Stomach (tissue), 8 donors: ENCODE measurements at regions not wholly inside any gene's neighbourhood (a gene's known extent, or its start where the extent isn't known, plus 50 kb on each side); places are given as distances from the start of the nearest gene placed in this dataset.

Experiments
- DNase-seq, 2 donors: peaks; one replicate each; pipeline versions ENCODE4 v3.0.0 to v3.0.0-alpha.2; 2013 to 2019
- H3K27ac ChIP-seq, 5 donors: fragments of 200-600 bp in 4 of 5; sonication (generic) in 4 of 5; one replicate each; pipeline ENCODE4 v1.5.1; 2013 to 2019; ENCODE audit warnings: mild to moderate bottlenecking in 1 of 5, moderate library complexity in 1 of 5
- H3K27me3 ChIP-seq, 3 donors: fragments of 200-600 bp; sonication (generic); one replicate each; pipeline ENCODE4 v1.5.1; 2017 to 2019; ENCODE audit warnings: mixed run types in 1 of 3
- H3K36me3 ChIP-seq, 4 donors: fragments of 200-600 bp; sonication (generic); 1 replicate in 3 of 4; 2 replicates in 1 of 4; pipeline ENCODE4 v1.5.1; 2016 to 2019
- H3K4me1 ChIP-seq, 4 donors: fragments of 200-600 bp; sonication (generic); one replicate each; pipeline ENCODE4 v1.5.1; 2016 to 2019
- H3K4me3 ChIP-seq, 4 donors: fragments of 200-600 bp; sonication (generic) in 3 of 4; one replicate each; pipeline ENCODE4 v1.5.1; 2016 to 2019; ENCODE audit warnings: mild to moderate bottlenecking in 1 of 4
- H3K9me3 ChIP-seq, 4 donors: fragments of 200-600 bp; sonication (generic); one replicate each; pipeline ENCODE4 v1.5.1; 2016 to 2019
- EP300 ChIP-seq: sonication (generic); formaldehyde crosslinking; IDR thresholded peaks from one replicate; pipeline ENCODE4 v1.6.1; 2017; ENCODE audit warnings: antibody characterized with exemption
- POLR2A ChIP-seq, 4 donors: fragments of 450-650 bp; IDR thresholded peaks; one replicate each; pipeline ENCODE4 v1.6.1; 2016; ENCODE audit warnings: antibody characterized with exemption in 4 of 4, control low read depth in 2 of 4, mild to moderate bottlenecking in 1 of 4, moderate library complexity in 1 of 4
- POLR2AphosphoS5 ChIP-seq, 3 donors: sonication (generic); formaldehyde crosslinking; IDR thresholded peaks; one replicate each; pipeline ENCODE4 v1.6.1; 2016; ENCODE audit warnings: antibody characterized with exemption in 3 of 3
- WGBS, 5 donors: extraction: QIAGEN DNeasy Blood & Tissue Kit in 3 of 5; methylation state at CpG; one replicate each; pipeline versions ENCODE4 v1.1.5 to v1.1.7; 2013 to 2018; 5-methylcytosine and 5-hydroxymethylcytosine counted together
- intact Hi-C: fragments of 100-400 bp; cut with DNase I; formaldehyde crosslinking; loops from one replicate; pipeline ENCODE4 v1.15.1; 2023; ENCODE audit warnings: low total_unique reads
- TF ChIP-seq, protein P1 (sequence below), 7 experiments: fragments of 450-650 bp in 4 of 7; fragments of 200-600 bp in 3 of 7; sonication (generic) in 3 of 7; IDR thresholded peaks; one replicate each; pipeline ENCODE4 v1.5.1; 2016 to 2019; ENCODE audit warnings: antibody characterized with exemption in 7 of 7, control low read depth in 2 of 7, mild to moderate bottlenecking in 1 of 7
- donor health status: healthy with polysubstance abuse.
- donor health status: Bipolar disorder and iron deficiency.
- donor health status: healthy.

- Histone ChIP-seq H3K27ac (no peak overlapping the region), H3K9me3 (no peaks in the 10 kb centered on the region), H3K4me3 (no peak overlapping the region), H3K27me3 (no peaks in the 10 kb centered on the region), H3K4me1 (no peaks in the 10 kb centered on the region), H3K36me3 (no peaks in the 10 kb centered on the region)
- intact Hi-C loops: no loop called here
- no peak for DNase-seq
- no peak for TF ChIP-seq POLR2AphosphoS5 (IDR thresholded peaks at IDR 0.05)
- no peak for TF ChIP-seq POLR2A (IDR thresholded peaks at IDR 0.05)
- TF ChIP-seq, protein P1, sequence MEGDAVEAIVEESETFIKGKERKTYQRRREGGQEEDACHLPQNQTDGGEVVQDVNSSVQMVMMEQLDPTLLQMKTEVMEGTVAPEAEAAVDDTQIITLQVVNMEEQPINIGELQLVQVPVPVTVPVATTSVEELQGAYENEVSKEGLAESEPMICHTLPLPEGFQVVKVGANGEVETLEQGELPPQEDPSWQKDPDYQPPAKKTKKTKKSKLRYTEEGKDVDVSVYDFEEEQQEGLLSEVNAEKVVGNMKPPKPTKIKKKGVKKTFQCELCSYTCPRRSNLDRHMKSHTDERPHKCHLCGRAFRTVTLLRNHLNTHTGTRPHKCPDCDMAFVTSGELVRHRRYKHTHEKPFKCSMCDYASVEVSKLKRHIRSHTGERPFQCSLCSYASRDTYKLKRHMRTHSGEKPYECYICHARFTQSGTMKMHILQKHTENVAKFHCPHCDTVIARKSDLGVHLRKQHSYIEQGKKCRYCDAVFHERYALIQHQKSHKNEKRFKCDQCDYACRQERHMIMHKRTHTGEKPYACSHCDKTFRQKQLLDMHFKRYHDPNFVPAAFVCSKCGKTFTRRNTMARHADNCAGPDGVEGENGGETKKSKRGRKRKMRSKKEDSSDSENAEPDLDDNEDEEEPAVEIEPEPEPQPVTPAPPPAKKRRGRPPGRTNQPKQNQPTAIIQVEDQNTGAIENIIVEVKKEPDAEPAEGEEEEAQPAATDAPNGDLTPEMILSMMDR (IDR thresholded peaks at IDR 0.05): no peak
- TF ChIP-seq EP300: no peak
- WGBS, 5 donors: 88 to 98% (median 91%) methylated on average over 1 of the region's 1 CpG
These were observed 1690.7 kb upstream of the CDH9 start for GRCh38 chr5:28729067-28729466.

GRCh38 chr5:28726815-28727214, 1688.4 kb upstream of the CDH9 start:
- H3K27me3 ChIP-seq: no peaks in the 10 kb centered on the region
- TF ChIP-seq POLR2AphosphoS5 (IDR thresholded peaks at IDR 0.05) (no peak), POLR2A (IDR thresholded peaks at IDR 0.05) (no peak), EP300 (no peak)
- TF ChIP-seq, protein P1 (IDR thresholded peaks at IDR 0.05): no peak
- no peak for DNase-seq
- 75 to 90% (median 85%) methylated on average over 2 of the region's 2 CpGs for WGBS, 5 donors
- no peaks in the 10 kb centered on the region for H3K9me3 ChIP-seq
- no peak overlapping the region for H3K4me3 ChIP-seq
- H3K36me3 ChIP-seq: no peaks in the 10 kb centered on the region
- intact Hi-C loops: no loop called here
- H3K27ac ChIP-seq: no peak overlapping the region
- H3K4me1 ChIP-seq: no peaks in the 10 kb centered on the region

DNA sequence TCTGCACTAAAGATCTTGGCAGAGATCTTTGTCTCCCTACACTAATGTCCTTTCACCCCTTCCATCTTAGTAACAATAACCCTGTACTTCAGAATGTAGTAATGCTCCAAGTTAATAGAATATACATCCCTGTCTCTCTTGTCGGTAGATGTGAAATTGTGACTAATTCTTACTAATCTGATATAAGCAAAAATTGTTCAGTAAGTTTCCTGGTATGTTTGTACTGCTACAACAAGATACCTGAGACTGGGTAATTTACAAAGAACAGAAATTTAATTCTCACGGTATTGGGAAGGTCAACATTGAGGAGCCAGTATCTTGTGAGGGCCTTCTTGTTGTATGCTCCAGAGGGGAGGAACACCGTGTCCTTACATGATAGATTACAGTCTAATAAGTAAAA, 1686.6 kb upstream of the CDH9 start:
- TF ChIP-seq EP300: no peak
- TF ChIP-seq, protein P1 (IDR thresholded peaks at IDR 0.05): no peak
- TF ChIP-seq POLR2AphosphoS5 (IDR thresholded peaks at IDR 0.05): no peak
- TF ChIP-seq POLR2A (IDR thresholded peaks at IDR 0.05): no peak
- H3K4me1 ChIP-seq: no peaks in the 10 kb centered on the region
- 64 to 90% (median 87%) methylated on average over 3 of the region's 3 CpGs for WGBS, 5 donors
- intact Hi-C loops: no loop called here
- H3K9me3 ChIP-seq: no peaks in the 10 kb centered on the region
- H3K27me3 ChIP-seq: no peaks in the 10 kb centered on the region
- DNase-seq: no peak
- H3K4me3 ChIP-seq: no peak overlapping the region
- H3K36me3 ChIP-seq: no peaks in the 10 kb centered on the region
- no peak overlapping the region for H3K27ac ChIP-seq

DNA sequence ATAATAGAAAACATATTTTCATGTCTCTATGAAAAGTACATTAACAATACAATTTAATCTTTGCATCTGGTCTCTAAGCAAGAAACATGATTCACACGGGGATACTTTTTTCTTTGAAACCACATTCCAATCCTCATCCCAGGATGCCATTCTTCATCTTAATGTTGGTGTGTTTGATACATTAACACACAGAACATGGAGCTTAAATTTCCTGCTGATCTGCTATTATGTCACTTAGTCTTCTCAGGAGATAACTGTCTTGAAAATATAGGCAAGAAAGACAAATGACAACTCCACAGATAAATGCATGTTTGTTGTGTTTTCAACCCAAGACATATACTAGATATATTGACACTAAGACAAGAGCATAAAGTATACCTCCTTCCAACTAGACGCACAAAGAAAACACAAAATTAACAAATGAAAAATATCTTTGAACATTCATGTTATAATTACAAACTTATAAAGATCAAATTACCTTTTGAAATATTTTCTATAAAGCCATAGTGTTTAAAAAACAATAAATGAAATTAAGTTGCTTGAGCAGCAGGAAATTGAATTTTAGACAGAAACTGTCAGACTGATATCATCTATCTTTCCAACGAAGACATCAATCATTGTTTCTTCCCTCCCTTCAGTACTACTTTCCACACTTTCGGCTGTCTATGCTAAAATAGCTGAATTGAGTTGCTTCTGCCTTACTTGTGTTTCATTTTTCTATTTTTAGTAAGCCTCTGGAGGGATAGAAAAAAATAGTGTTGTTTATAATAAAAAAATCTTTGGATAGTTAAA, 1676.7 kb upstream of the CDH9 start:
- TF ChIP-seq POLR2AphosphoS5 (IDR thresholded peaks at IDR 0.05) (no peak), POLR2A (IDR thresholded peaks at IDR 0.05) (no peak)

GRCh38 chr5:28710360-28710759, 1672.0 kb upstream of the CDH9 start:
- DNase-seq: no peak
- Histone ChIP-seq H3K27me3 (no peaks in the 10 kb centered on the region), H3K9me3 (no peaks in the 10 kb centered on the region), H3K27ac (no peak overlapping the region), H3K4me3 (no peak overlapping the region), H3K4me1 (no peaks in the 10 kb centered on the region), H3K36me3 (no peaks in the 10 kb centered on the region)
- intact Hi-C loops: no loop called here
- TF ChIP-seq EP300: no peak

More for the DNA sequence above, 1676.7 kb upstream of the CDH9 start:
- intact Hi-C loops: no loop called here
- H3K4me3 ChIP-seq: no peak overlapping the region
- no peaks in the 10 kb centered on the region for H3K9me3 ChIP-seq
- no peaks in the 10 kb centered on the region for H3K27me3 ChIP-seq
- no peaks in the 10 kb centered on the region for H3K36me3 ChIP-seq
- no peak for DNase-seq
- no peak overlapping the region for H3K27ac ChIP-seq
- 49 to 68% (median 52%) methylated on average over 4 of the region's 4 CpGs for WGBS, 5 donors
- no peaks in the 10 kb centered on the region for H3K4me1 ChIP-seq
